Activated T-helper 17 cell treated with anti-CD3 and anti-CD28 coated beads, Interleukin-2, amount 50 U/mL, for 72 hours (primary cell): ENCODE measurements at regions not wholly inside any gene's neighbourhood (a gene's known extent, or its start where the extent isn't known, plus 50 kb on each side); places are given as distances from the start of the nearest gene placed in this dataset.
"Not testable (repeated sequence)": the region's sequence is repeated elsewhere in the genome, so short reads cannot be mapped to it uniquely, and the experiment has no call there.

ENCODE experiments used
- ATAC-seq: fragments of 150-1000 bp; cut with Tn5 transposase; replicated peaks from 2 replicates; pipeline ENCODE4 v1.10.0; 2021; ENCODE audit warnings: mild to moderate bottlenecking, moderate library complexity
- H3K27ac Mint-ChIP-seq: one replicate; pipeline ENCODE4 v1.8.0; 2022; ENCODE audit warnings: mixed read lengths
- H3K27me3 Mint-ChIP-seq: one replicate; pipeline ENCODE4 v1.8.0; 2022; ENCODE audit warnings: mixed read lengths
- H3K36me3 Mint-ChIP-seq: one replicate; pipeline ENCODE4 v1.8.0; 2022; ENCODE audit warnings: low read depth, mild to moderate bottlenecking, mixed read lengths
- H3K4me1 Mint-ChIP-seq: one replicate; pipeline ENCODE4 v1.8.0; 2022; ENCODE audit warnings: mixed read lengths
- H3K4me3 Mint-ChIP-seq: one replicate; pipeline ENCODE4 v1.8.0; 2022; ENCODE audit warnings: mild to moderate bottlenecking, mixed read lengths
- H3K9me3 Mint-ChIP-seq: one replicate; pipeline ENCODE4 v1.8.0; 2022; ENCODE audit warnings: mixed read lengths

- not testable (repeated sequence) for H3K9me3 Mint-ChIP-seq, H3K4me3 Mint-ChIP-seq, H3K27me3 Mint-ChIP-seq, H3K27ac Mint-ChIP-seq, H3K36me3 Mint-ChIP-seq, H3K4me1 Mint-ChIP-seq
- peak; percentile 52 for ATAC-seq
Observed at GRCh38 chr16:32071586-32071985, 181.5 kb upstream of the TP53TG3D start.

GRCh38 chr16:32083891-32084290 lies 169.2 kb upstream of the TP53TG3D start:
- H3K27ac Mint-ChIP-seq, H3K4me1 Mint-ChIP-seq, H3K27me3 Mint-ChIP-seq, ATAC-seq, H3K4me3 Mint-ChIP-seq, H3K36me3 Mint-ChIP-seq, H3K9me3 Mint-ChIP-seq: not testable (repeated sequence)

- H3K4me1 Mint-ChIP-seq, ATAC-seq, H3K27me3 Mint-ChIP-seq, H3K27ac Mint-ChIP-seq, H3K36me3 Mint-ChIP-seq, H3K9me3 Mint-ChIP-seq: not testable (repeated sequence)
- peak overlapping the region; percentile 44 for H3K4me3 Mint-ChIP-seq
Observed at GRCh38 chr16:32084656-32085401, 168.3 kb upstream of the TP53TG3D start.

GRCh38 chr16:32085438-32086141 lies 167.5 kb upstream of the TP53TG3D start:
- peak overlapping the region; percentile 44 for H3K4me3 Mint-ChIP-seq
- H3K27me3 Mint-ChIP-seq, ATAC-seq, H3K36me3 Mint-ChIP-seq, H3K4me1 Mint-ChIP-seq, H3K9me3 Mint-ChIP-seq, H3K27ac Mint-ChIP-seq: not testable (repeated sequence)

GRCh38 chr16:32115562-32115961 lies 137.5 kb upstream of the TP53TG3D start:
- not testable (repeated sequence) for H3K27ac Mint-ChIP-seq, H3K27me3 Mint-ChIP-seq, H3K36me3 Mint-ChIP-seq, ATAC-seq, H3K4me3 Mint-ChIP-seq, H3K4me1 Mint-ChIP-seq, H3K9me3 Mint-ChIP-seq

- H3K4me1 Mint-ChIP-seq, result no peaks in the 10 kb centered on the region
- no peak for ATAC-seq
- peaks cover 4% of the 10 kb centered on the region for H3K27me3 Mint-ChIP-seq
- H3K27ac Mint-ChIP-seq, result no peak overlapping the region
- no peak overlapping the region for H3K4me3 Mint-ChIP-seq
- H3K9me3 Mint-ChIP-seq, result no peaks in the 10 kb centered on the region
- no peaks in the 10 kb centered on the region for H3K36me3 Mint-ChIP-seq
Observed at GRCh38 chr16:32116080-32116479, 137.0 kb upstream of the TP53TG3D start.

GRCh38 chr16:32116533-32116932 lies 136.6 kb upstream of the TP53TG3D start:
- H3K4me1 Mint-ChIP-seq, H3K27ac Mint-ChIP-seq, H3K4me3 Mint-ChIP-seq, H3K36me3 Mint-ChIP-seq, H3K9me3 Mint-ChIP-seq, H3K27me3 Mint-ChIP-seq, ATAC-seq: not testable (repeated sequence)

GRCh38 chr16:32120372-32120771 lies 132.7 kb upstream of the TP53TG3D start:
- not testable (repeated sequence) for ATAC-seq, H3K27me3 Mint-ChIP-seq, H3K4me3 Mint-ChIP-seq, H3K9me3 Mint-ChIP-seq, H3K36me3 Mint-ChIP-seq, H3K27ac Mint-ChIP-seq, H3K4me1 Mint-ChIP-seq

- H3K27me3 Mint-ChIP-seq, H3K9me3 Mint-ChIP-seq, H3K4me1 Mint-ChIP-seq, H3K27ac Mint-ChIP-seq, ATAC-seq, H3K36me3 Mint-ChIP-seq, H3K4me3 Mint-ChIP-seq: not testable (repeated sequence)
Observed at GRCh38 chr16:32120779-32121178, 132.3 kb upstream of the TP53TG3D start.

GRCh38 chr16:32121273-32121900 lies 131.7 kb upstream of the TP53TG3D start:
- not testable (repeated sequence) for H3K9me3 Mint-ChIP-seq, ATAC-seq, H3K27ac Mint-ChIP-seq, H3K27me3 Mint-ChIP-seq, H3K4me1 Mint-ChIP-seq, H3K36me3 Mint-ChIP-seq, H3K4me3 Mint-ChIP-seq

- H3K27me3 Mint-ChIP-seq, H3K9me3 Mint-ChIP-seq, H3K4me3 Mint-ChIP-seq, ATAC-seq, H3K27ac Mint-ChIP-seq, H3K4me1 Mint-ChIP-seq, H3K36me3 Mint-ChIP-seq: not testable (repeated sequence)
Observed at GRCh38 chr16:32152434-32152833, 100.7 kb upstream of the TP53TG3D start.

- not testable (repeated sequence) for H3K4me1 Mint-ChIP-seq, H3K27me3 Mint-ChIP-seq, H3K36me3 Mint-ChIP-seq, H3K4me3 Mint-ChIP-seq, H3K9me3 Mint-ChIP-seq, H3K27ac Mint-ChIP-seq
- peak; percentile 18 for ATAC-seq
Observed at GRCh38 chr16:32187918-32188669, 65.0 kb upstream of the TP53TG3D start.

- not testable (repeated sequence) for H3K36me3 Mint-ChIP-seq, ATAC-seq, H3K27ac Mint-ChIP-seq, H3K4me1 Mint-ChIP-seq, H3K27me3 Mint-ChIP-seq, H3K4me3 Mint-ChIP-seq, H3K9me3 Mint-ChIP-seq
Observed at GRCh38 chr16:32202585-32202984, 50.5 kb upstream of the TP53TG3D start.
